ENCODE measurements at regions not wholly inside any gene's neighbourhood (a gene's known extent, or its start where the extent isn't known, plus 50 kb on each side); places are given as distances from the start of the nearest gene placed in this dataset.
A peak's percentile ranks its signal among the peaks of the same experiment; 100 is the strongest.

DNA sequence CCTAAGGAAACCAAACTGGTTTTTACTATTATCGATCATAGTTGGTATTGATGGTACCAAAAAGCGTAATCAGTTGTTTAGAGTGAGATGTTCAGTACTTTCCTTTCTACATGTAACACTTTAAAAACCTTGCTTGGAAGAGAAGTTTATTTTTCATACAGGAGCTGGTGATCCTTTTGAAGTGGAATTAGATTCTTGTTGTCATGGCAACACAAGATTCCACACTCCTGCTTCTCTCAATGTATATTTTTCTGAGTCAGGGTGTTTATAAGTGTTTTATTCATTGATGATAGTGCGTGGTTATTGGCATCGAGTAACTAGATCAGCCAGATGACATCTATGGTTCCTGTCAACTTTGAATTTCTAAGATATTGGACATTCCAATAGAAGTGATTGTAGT lies 181.1 kb upstream of the CHD1 start:
- TF ChIP-seq, protein P1, sequence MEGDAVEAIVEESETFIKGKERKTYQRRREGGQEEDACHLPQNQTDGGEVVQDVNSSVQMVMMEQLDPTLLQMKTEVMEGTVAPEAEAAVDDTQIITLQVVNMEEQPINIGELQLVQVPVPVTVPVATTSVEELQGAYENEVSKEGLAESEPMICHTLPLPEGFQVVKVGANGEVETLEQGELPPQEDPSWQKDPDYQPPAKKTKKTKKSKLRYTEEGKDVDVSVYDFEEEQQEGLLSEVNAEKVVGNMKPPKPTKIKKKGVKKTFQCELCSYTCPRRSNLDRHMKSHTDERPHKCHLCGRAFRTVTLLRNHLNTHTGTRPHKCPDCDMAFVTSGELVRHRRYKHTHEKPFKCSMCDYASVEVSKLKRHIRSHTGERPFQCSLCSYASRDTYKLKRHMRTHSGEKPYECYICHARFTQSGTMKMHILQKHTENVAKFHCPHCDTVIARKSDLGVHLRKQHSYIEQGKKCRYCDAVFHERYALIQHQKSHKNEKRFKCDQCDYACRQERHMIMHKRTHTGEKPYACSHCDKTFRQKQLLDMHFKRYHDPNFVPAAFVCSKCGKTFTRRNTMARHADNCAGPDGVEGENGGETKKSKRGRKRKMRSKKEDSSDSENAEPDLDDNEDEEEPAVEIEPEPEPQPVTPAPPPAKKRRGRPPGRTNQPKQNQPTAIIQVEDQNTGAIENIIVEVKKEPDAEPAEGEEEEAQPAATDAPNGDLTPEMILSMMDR (conservative IDR thresholded peaks at IDR 0.05; ENCODE audit: low read depth, low read length): no peak
- no peak for DNase-seq (ENCODE audit: low read depth)
- no peak overlapping the region for H3K4me3 ChIP-seq (ENCODE audit: low read depth, low read length)

DNA sequence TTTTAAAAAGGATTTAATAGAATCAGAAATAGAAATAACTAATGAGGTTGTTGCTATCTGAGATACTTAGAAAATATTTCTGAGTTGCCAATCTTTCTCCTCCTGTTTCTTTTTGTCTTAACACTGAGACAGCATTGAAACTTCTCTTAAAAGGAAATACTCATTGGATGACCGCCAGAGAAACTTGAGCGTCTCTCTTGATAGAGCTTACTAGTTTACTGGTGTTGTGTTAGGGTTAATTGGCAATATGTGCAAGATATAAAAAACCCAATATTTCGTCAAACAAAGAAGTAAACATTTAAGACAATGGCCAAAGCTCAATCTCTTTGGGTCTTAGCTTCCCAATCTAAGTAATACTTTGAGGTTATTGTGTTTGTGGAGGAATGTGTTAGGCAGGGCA lies 176.4 kb upstream of the CHD1 start:
- TF ChIP-seq, protein P1 (conservative IDR thresholded peaks at IDR 0.05; ENCODE audit: low read depth, low read length): no peak
- DNase-seq (ENCODE audit: low read depth): peak; percentile 52
- H3K4me3 ChIP-seq (ENCODE audit: low read depth, low read length): no peak overlapping the region

DNA sequence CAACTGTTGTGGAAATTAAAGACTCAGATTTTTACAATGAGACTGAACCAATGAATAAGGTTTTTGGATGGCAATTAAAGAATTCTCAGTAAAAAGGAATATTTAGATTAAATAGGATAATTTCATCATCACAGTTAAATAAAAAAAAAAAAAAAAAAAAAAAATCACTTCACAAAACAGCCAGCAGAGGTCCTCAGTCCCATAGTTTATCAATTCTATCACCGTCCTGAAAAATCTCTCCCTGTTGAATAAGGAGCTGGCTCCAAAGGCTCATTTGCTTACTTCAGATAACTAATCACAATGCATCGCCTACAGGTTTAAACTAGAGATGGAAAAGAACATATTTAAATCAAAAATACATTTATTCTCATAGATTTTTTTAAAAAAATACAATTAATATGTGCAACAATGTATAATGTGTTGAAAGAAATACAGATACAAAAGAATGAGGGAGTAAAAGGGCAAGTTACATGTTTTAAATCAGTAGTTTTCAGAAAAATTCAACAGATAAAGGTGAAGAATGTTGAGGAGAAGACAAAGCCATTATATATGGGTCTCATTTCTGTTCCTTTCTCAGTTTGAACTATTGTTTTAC lies 175.8 kb upstream of the CHD1 start:
- TF ChIP-seq, protein P1 (conservative IDR thresholded peaks at IDR 0.05; ENCODE audit: low read depth, low read length): peak; percentile 58
- peak; percentile 66 for DNase-seq (ENCODE audit: low read depth)

DNA sequence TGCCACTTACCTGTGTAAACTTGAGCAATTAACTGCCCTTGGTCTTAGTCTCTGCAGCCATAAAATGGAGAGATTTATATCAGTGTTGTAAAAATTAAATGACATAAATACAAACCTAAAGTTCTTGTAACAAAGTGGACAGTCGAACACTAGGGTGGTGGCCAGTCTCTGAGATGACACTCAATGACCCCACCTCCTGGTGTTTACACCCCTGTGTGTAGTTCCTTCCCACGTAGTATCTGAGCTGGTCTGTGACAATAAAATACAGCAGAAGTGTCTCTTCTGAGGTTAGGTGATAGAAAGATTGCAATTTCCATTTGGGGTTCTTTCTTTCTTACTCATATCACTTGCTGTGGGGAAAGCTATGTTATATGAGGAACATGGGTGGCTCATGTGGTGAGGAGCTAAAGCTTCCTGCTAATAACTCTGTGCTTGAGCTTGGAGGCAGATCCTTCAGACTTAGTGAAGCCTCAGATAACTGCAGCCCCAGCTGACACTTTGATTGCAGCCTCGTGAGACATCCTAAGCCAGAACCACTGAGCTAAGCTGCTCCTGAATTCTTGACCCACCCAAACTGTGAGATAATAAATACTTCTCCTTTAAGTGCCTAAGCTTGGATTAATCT lies 173.4 kb upstream of the CHD1 start:
- DNase-seq (ENCODE audit: low read depth): no peak
- no peak overlapping the region for H3K4me3 ChIP-seq (ENCODE audit: low read depth, low read length)
- TF ChIP-seq, protein P1 (conservative IDR thresholded peaks at IDR 0.05; ENCODE audit: low read depth, low read length): no peak

More for the DNA sequence above, 175.8 kb upstream of the CHD1 start:
- H3K4me3 ChIP-seq (ENCODE audit: low read depth, low read length): no peak overlapping the region

DNA sequence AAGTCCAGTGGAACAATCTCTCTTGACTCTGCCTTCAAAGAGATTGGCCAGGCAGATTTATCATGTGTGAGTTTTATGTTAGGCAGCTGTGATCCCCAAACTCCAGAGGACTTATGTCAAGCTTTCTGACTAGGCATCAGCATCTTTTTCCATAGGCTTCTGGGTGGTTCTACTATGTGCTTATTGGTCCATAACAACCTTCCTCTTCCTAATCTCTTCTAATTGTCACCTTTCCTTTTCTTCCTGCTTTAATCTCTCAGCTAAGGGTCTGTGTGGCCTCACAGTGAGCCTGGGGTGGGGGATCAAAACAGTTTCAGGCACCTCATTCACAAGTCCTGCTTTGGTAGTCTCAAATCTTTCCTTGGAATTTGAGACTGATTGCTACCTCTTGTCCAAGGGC lies 170.9 kb upstream of the CHD1 start:
- TF ChIP-seq, protein P1 (conservative IDR thresholded peaks at IDR 0.05; ENCODE audit: low read depth, low read length): no peak
- no peak for DNase-seq (ENCODE audit: low read depth)
- H3K4me3 ChIP-seq (ENCODE audit: low read depth, low read length): no peak overlapping the region

GRCh38 chr5:99089822-99090549 lies 161.2 kb upstream of the CHD1 start:
- DNase-seq (ENCODE audit: low read depth): no peak
- TF ChIP-seq, protein P1 (conservative IDR thresholded peaks at IDR 0.05; ENCODE audit: low read depth, low read length): no peak
- no peak overlapping the region for H3K4me3 ChIP-seq (ENCODE audit: low read depth, low read length)
